ENCODE measurements at regions not wholly inside any gene's neighbourhood (a gene's known extent, or its start where the extent isn't known, plus 50 kb on each side); places are given as distances from the start of the nearest gene placed in this dataset.
"Not testable (repeated sequence)": the region's sequence is repeated elsewhere in the genome, so short reads cannot be mapped to it uniquely, and the experiment has no call there.

DNA sequence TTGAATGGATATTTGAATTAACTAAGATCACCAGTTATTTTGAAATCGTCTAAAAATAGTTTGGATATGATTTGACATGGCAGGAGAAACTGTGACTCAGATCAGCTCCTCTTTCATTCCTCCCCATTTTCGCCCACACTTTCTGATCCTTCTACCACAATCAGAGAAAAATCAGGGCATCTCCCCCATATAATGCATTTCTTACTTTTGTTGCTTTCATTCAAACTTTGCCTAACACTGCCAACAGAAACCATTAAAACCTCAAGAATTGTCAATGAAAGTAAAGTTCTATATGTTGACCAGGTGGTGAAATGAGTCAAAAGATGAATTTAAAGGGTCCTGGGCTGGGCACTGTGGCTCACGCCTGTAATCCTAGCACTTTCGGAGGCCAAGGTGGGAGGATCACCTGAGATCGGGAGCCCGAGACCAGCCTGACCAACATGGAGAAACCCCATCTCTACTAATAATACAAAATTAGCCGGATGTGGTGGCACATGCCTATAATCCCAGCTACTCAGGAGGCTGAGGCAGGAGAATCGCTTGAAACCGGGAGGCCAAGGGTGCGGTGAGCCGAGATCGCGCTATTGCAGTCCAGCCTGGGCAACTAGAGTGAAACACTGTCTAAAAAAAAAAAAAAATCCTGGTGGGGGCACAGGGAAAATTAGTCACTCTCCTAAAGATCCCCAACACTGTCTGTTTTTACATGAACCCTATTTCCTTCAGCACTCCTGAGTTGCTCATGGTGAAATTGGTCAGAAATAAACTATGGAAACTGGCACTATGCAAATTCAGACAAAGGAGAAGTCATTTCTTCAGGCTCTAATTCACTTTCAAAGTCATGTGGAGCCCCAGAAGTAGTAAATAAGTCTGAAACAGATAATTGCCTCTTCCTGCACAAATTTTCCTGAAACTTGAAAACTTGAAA, 122.8 kb upstream of the NOCT start:
- no peak for DNase-seq (ENCODE audit: low read depth)

DNA sequence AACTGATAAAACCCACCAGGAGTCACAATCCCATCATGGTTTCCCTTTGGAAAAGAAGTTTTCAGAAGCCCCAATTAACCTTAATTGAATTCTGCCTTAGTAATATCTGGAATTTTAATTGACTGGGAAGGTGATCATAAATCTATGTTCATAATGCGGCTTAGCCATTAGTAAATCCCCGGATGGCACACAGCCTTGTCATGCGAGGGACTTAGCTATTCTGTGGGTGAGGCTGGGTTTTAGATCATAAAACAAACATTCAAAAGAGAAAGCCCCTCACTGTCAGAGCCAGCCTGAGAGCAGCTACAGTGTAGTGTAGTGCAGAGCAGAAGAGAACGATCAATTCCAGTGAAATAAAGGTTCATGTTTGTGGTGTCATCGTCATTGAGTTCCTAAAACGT, 124.0 kb upstream of the NOCT start:
- no peak for DNase-seq (ENCODE audit: low read depth)

DNA sequence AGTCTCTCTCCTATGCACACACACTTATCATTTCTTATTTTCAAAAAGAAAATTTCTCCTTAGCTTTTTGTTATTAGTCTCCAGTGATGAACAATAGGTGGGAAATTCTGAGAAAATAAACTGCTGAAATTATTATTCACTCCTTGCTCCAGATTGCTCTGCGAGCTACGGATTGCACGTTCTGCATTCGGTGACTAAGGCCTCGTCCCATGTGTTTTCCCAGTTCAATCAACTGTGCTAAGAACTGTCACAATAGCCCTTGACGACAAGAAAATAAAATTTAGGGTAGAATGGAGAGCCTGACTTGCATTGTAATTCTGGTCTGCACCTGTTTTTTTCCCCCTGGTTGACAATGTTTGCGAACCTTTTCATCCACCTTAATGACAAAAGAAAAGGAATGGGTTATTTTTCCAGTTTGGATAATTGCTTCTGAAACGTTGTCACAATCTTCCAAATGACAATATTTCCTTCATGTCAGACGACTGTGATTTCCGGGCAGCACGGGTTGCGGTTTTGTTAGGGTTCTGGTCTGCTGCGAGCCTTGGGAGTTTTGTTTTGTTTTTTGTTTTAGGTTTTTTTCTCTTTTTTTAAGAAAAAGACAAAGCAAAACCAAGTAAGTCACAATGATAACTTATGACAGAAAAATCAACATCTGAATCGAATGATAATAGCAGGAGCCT, 124.5 kb upstream of the NOCT start:
- no peak for DNase-seq (ENCODE audit: low read depth)

DNA sequence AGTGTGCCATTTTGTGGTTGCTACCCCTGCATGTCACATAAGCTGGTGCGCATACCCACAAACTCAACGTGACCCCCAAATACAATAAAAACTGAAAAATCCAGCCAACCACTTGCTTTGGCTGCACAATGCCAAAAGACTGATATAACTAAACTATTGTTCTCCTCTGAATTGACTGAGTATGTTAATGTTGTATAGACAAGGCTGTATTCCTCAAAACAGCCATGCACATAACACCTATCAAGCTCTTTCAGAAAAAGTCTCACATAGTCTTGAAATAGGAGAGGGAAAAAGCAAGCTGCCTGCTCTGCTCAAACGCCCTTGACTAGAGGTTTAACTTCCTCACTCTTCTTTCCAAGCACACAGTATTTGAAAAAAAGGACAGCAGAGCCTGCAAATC, 126.4 kb upstream of the NOCT start:
- no peak for DNase-seq (ENCODE audit: low read depth)

DNA sequence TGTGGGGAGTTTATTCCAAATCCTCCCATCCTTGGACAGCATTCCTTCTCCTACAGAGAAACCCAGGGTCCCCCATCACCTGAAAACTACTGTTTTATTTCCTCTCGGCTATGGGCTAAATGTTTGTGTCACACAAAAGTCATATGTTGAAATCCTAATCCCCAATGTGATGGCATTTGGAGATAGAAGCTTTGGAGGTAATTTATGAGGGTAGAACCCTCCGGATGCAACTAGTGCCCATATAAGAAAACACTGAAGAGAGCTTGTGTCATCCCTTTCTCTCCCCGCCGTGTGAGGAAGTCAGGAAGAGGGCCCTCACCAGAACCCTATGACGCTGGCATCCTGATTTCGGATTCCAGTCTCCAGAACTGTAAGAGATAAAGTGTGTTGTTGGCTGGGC, 127.8 kb upstream of the NOCT start:
- DNase-seq (ENCODE audit: low read depth) = no peak

DNA sequence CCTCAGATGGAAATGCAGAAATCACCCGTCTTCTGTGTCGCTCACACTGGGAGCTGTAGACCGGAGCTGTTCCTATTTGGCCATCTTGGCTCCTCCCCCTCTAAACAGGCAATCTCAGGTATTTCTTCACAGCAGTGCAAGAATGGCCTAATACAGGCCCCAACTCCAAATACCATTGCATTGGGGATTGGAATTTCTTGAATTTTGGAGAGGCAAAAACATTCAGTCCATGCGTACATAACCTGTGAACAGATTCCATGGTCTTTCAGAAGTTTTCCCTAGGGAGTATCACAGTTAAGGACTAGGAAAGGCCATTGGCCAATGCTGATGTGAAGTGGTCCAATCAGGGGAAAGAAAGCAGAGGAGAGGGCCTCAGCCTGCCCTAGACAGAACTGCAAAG, 128.2 kb upstream of the NOCT start:
- no peak for DNase-seq (ENCODE audit: low read depth)

DNA sequence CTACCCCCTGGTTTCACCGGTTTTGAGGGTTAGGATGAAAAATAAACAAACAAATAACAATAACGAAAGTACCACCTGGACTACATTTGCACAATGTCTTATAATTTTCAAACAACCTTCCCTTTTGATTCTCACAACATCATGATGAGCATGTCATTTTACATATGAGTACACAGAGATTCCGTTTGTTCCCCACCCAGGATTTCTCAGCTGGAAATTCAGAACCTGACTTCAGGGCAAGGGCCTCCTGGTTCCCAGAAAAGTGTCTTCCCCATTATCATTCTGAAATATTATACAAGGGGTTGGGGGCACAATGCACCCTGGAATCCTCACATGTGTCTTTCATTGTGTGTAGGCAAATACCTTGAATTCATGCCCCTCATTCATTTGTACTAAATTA, 135.8 kb upstream of the NOCT start:
- no peak for DNase-seq (ENCODE audit: low read depth)

DNA sequence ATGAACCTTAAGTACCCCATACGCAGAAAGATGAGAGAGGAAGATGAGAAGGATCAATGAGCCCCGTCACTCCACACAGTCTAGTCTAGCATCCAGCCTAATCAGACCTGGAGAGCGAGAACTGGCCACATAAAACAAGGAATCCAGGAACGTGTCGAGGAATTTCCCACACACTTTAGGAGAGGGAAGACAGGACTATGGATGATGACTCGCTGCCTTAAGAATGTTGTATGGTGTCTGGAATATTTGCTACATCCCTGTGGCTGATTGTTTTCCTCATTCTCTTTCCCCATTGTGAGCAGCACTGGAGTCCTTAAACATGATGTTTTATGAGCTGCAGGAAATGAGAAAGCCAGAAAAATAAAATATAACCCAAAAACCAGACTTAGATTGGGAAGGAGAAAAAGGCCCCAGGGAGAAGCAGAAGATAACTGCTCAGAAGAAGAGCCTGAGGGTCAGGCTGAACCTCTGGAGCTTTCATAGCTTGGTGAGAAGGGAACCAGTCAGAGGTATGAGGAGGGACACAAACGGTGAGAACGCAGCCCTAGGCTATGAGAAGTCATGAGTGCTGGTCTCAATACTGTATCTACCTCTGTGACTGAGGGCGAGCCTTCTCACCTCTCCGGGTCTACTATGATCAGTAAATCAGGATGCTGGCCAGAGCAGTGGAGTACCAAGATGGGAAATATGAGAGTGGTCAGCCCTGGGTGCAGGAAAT, 139.5 kb upstream of the NOCT start:
- DNase-seq (ENCODE audit: low read depth) = no peak

DNA sequence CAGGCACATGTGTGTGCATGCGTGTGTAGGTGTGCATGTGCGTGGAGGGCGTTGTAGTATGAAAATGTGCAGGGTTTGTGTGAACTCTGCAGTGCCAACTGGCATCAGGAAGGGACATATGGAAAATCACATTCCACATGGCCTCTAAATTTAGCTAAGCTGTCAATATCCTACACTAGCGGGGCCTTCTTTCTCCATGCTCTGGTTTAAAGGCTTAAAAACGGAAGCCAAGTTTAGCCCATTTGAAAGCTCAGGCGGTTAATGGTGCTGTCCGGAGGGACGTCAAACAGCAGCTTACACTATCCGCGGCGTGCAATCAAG, 144.1 kb upstream of the NOCT start:
- DNase-seq (ENCODE audit: low read depth) = no peak

DNA sequence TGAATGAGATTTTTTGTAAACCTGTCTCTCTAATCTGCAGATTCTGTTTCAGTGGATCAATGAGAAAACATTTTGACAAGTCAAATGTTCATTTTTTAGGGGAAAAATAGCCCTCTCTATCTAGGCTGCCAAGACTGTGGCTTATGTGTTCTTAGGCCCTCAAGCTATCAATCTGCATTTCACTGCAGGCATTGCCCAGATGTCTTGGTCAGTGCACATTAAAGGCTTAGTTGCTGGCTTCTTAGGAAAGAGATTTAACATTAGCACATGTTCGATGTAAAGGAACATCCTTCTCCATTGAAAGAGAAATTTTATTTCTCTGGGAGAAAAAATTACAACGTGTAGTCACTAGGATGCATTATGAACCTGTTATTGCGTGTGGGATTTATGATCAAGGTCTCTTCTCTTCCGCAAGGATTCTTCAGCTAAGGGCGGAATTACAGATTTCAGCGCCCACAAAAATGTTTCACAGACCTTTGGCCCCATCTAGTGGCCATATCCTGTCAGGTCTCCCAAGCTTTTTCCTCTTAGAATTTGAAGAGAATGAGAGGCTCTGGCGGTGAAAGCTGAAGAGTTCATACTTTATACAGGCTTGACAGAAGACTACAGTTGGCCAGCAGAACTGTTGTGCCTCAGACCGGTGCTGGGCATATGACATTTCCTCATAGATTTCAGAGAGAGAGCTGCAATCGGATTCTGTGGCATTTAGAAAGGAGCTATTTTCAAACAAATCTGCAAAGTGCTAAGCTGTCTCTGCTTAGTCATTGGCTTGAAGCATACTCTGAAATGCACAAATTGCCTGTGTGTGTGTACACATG, 144.6 kb upstream of the NOCT start:
- DNase-seq (ENCODE audit: low read depth) = peak; percentile 26

DNA sequence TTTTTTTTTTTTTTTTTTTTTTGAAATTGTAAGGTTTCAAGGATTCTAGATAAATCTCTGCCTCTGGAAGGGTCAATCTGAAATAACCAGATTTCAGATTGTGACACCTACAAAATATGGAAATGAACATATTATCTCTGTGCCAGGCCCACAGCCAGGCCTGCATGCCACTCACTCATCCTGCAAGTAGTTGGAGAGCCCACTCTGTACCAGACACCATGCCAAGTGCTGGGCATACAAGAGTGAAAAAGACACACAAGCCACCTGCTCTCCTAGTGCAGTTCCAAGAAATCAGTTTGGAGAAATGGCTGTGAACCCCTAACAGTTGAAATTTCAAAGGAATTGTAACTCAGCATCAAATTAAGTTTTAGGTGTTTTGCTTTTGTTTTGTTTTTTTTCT, 145.9 kb upstream of the NOCT start:
- DNase-seq (ENCODE audit: low read depth) = no peak

DNA sequence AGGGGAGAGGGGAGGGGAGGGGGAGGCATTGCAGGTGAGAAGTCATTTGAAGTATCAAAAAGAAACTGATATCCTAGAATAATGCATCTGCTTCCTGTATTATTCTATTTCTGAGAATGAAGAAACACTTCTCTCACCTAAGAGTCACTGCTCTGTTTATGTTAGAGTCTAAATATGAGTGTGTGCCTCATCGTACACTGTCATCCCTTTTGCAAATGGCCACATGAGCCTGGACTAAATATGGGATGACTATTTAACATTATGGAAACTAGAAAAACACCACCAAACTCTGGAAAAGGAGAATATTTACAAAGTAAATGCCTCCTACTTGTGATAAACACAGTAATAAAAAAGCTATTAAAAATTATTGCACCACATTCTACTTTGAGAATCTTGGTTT, 146.4 kb upstream of the NOCT start:
- no peak for DNase-seq (ENCODE audit: low read depth)

DNA sequence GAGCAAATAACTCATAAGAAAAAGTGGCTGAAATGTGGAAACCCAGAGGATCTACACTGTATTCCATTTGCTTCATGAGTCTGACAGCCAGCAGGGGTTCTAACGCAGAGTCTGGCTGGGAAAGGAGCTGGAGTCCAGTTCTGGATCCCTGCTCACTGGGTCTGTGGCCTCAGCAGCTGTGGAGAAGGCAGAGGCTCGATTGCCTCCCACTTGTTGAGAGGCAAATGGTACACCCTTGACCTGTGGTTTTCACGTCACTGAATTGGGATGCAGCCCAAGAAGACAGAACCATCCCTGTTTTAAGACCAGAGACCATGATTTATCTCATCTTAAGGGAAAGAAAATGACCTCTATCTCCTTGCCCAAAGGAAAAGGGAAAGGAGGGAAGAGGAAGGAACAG, 147.0 kb upstream of the NOCT start:
- DNase-seq (ENCODE audit: low read depth) = no peak

DNA sequence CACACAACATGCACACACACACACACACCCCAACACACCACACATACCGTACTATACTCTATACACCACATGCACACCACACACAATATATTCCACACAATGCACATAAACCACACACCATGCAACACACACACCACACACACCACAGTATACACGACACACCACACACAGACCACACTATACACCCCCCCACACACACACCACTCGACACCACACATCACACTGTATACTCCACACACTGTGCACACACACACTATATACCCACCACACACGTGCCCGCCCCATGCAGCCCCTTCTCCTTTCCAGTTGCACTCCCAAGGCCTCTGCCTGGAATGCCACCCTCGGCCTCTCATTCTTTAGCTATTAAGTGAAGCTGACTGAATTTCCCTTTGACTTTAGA, 148.2 kb upstream of the NOCT start:
- no peak for DNase-seq (ENCODE audit: low read depth)

DNA sequence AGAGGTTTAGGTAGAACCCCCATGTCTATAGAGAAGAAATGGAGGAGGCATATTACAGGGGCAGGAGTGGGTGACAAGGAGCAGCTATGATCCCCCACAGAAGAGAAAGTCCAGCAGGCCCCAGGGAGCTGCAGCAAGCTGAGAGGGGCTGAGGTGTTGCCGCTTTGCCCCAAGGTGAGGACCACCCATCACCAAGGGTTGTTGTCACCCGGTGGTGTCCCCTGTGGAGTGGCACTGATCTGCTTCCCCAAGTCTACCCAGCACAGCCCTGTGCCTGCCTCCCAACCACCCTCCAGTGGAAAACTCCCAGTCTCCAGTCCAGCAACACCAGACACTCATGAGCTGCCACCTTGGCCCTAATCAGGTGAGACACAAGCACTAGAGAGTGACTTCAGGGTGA, 149.3 kb upstream of the NOCT start:
- DNase-seq (ENCODE audit: low read depth) = no peak

DNA sequence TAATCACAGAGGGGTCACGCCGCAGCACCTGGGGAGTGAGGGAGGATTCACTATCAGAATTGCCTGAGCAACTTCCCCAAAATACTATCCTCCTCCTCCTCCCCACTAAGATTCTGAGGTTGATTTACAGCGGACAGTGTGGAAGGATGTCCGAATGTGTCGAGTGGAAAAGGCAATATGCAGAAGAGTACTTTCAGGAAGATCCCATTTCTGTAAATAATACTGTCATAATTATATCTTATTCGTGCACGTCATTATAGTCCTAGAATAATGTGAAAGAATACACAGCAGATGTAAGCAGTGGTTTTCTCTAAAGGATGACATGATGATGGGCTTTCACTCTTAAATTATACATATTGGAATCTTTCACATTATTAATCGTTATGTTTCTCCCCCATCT, 149.8 kb upstream of the NOCT start:
- no peak for DNase-seq (ENCODE audit: low read depth)

DNA sequence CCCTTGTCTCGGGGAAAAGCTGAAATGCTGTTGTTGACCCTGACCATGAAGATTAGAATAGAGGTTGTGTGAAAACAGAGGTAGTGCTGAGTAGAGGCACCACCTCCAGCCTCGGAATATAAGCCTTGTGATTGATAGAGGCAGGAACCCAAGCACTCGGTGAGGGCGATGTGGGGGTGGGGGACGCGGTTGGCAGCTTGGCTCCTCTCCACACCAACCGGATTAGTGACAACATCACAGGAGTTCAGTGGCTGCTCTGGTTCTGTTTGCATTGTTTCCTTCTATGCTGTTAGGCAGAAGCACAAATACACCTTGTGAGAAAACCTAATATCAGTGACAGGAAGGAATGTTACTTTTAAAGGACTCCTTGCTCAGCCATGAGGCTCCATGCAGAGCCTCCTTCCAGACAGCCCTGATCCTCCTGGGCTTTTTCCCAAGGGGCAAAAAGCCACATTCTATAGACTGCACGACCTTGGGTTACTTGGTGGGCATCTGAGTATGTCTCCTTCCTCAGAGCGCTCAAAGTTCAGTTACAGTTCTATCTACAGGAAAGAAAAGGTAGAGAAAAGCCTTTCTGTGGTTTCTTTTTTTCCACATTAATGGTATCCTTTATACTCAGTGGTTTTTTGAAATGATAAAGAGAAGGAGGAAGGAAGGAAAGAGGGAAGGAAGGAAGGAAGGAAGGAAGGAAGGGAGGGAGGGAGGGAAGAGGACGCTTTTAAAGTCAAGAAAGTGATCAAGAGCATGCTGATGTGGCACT, 150.4 kb upstream of the NOCT start:
- no peak for DNase-seq (ENCODE audit: low read depth)

DNA sequence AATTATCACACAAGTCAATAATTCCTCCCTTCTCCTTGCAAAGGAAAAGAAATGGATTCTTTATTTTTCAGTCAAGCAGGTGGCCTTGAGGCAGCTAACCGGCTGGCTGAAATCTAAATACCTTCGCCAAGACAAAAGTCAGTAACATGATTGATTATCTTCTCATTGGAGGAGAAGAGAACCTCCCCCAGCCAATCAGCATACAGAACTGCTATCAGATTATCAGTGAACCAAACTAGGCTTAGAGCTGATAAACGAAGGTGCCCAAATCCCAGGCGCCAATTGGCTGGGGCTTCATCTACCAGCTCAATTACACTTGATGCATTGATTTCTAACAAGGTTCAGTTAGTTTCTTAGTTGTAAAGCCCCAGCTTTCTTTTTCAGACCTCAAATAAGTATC, 152.4 kb upstream of the NOCT start:
- no peak for DNase-seq (ENCODE audit: low read depth)

DNA sequence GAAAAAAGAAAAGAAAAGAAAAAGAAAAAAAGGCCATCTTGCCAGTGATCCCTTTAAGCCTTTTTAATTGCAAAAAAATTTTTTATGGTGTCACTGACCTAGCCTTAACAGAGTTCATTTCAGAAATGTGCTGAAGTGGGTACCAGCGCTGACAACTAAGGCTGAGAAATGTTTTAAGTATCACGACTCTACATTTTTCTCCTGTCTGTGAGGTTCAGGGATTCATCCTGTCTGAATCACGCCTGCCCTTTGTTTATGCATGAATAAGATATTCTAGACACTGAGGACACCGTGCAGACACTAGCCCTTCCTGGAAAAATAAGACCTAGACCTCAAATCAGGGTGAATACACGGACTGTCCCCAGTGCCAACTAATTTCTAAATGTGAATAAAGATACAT, 154.4 kb upstream of the NOCT start:
- no peak for DNase-seq (ENCODE audit: low read depth)

DNA sequence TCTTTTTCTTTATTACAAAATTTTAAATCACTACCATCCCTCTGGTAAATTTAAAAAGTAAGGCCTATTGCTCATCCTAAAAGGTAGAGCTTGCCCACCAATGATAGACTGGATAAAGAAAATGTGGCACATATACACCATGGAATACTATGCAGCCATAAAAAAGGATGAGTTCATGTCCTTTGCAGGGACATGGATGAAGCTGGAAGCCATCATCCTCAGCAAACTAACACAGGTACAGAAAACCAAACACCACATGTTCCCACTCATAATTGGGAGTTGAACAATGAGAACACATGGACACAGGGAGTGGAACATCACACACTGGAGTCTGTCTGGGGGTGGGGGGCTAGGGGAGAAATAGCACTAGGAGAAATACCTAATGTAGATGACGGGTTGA, 155.2 kb upstream of the NOCT start:
- not testable (repeated sequence) for DNase-seq (ENCODE audit: low read depth)

DNA sequence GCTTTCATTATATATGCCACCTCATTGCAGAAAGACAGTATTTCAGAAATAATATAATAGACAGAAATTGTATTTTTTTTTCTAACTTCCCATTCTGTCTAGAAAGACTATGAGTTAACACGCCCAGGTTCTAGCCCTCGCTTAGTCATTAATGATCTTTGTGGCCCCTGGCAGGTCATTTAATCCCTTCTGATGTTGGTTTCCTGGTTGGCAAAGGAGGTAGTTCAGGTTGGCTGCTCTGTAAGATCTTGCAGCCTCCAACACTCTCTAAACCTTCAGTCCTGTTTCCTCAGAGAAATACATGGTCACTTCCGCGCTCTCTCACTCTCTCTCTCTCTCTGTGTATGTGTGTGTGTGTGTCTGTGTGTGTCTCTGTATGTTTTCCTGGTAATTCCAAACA, 156.3 kb upstream of the NOCT start:
- DNase-seq (ENCODE audit: low read depth) = no peak

DNA sequence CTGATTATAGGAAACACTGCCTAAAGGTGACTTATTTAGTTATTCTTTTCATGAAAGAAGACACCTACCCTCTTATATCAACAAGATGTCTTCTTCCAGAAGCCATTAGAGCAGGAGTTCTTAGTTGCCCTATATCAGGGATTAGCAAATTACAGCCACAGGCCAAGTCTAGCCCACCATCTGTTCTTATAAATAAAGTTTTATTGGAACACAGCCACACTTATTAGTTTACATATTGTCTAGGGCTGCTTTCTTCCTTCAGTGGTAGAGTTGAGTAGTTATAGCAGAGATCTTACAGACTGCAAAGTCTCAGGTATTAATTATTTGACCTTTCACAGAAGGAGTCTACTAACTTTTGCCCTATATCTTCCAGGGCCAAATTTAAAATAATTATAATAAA, 157.2 kb upstream of the NOCT start:
- no peak for DNase-seq (ENCODE audit: low read depth)
